ENCODE measurements at regions not wholly inside any gene's neighbourhood (a gene's known extent, or its start where the extent isn't known, plus 50 kb on each side); places are given as distances from the start of the nearest gene placed in this dataset.

DNA sequence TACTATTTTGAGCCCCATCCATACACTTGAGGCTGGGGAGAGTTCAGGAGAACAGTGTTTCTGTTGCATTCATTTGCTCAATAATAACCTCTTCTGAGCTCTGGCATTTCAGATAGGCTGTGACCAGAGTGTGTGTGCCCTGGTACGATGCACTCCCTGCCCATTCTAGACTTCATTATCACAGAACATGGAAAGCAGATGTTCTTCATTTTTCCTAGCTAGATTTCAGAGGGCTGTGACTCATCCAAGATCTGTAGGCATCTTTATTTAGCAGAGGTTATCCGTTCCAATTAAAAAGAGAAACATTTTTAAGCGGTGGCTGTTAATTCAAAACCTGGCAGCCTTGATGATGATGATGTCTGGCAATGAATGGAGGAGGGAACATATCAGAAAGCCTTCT lies 228.8 kb upstream of the EEF2KMT start:
- FAIRE-seq = no peak

DNA sequence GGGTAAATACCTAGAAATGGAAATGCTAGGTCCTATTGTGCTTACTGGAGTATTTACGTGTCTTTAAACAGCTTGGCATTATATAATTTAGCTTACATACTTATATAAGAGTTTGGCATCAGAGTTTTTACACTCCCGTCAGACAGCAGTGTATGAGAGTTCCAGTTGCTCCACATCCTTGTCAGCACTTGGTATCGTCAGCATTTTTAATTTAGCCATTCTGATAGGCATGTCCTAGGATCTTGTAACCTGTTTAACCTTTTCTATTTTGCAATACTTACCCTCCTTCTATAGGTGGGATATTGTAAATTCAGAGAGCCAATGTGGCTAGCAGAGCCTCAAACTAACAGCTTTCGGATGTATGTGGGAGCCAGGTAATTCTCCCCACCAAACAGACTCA lies 228.3 kb upstream of the EEF2KMT start:
- Histone ChIP-seq H3K27ac (ENCODE audit: low read depth in 1 of 3, low read length in 2 of 3) (no peak overlapping the region), H3K4me3 (ENCODE audit: low read depth in 1 of 3, low read length in 3 of 3) (no peak overlapping the region), H3K4me1 (ENCODE audit: control insufficient read depth in 3 of 3, insufficient read depth in 2 of 3, low read depth in 1 of 3, low read length in 2 of 3) (no peaks in the 10 kb centered on the region), H3K36me3 (ENCODE audit: control insufficient read depth in 3 of 3, insufficient read depth in 2 of 3, low read depth in 1 of 3, low read length in 3 of 3) (no peaks in the 10 kb centered on the region), H3K9me3 (ENCODE audit: control insufficient read depth in 2 of 2, insufficient read depth in 1 of 2, low read depth in 1 of 2, low read length in 1 of 2) (no peaks in the 10 kb centered on the region), H3K27me3 (ENCODE audit: control insufficient read depth in 3 of 3, insufficient read depth in 3 of 3, low read length in 3 of 3) (no peaks in the 10 kb centered on the region)
- DNase-seq (no peak), FAIRE-seq (no peak)
- WGBS, 3 donors = 64 to 70% (median 69%) methylated on average over 4 of the region's 4 CpGs

More for the DNA sequence above, 228.8 kb upstream of the EEF2KMT start:
- Histone ChIP-seq H3K4me3 (ENCODE audit: low read depth in 1 of 3, low read length in 3 of 3) (no peak overlapping the region), H3K4me1 (ENCODE audit: control insufficient read depth in 3 of 3, insufficient read depth in 2 of 3, low read depth in 1 of 3, low read length in 2 of 3) (no peaks in the 10 kb centered on the region), H3K27me3 (ENCODE audit: control insufficient read depth in 3 of 3, insufficient read depth in 3 of 3, low read length in 3 of 3) (no peaks in the 10 kb centered on the region), H3K9me3 (ENCODE audit: control insufficient read depth in 2 of 2, insufficient read depth in 1 of 2, low read depth in 1 of 2, low read length in 1 of 2) (no peaks in the 10 kb centered on the region), H3K27ac (ENCODE audit: low read depth in 1 of 3, low read length in 2 of 3) (no peak overlapping the region), H3K36me3 (ENCODE audit: control insufficient read depth in 3 of 3, insufficient read depth in 2 of 3, low read depth in 1 of 3, low read length in 3 of 3) (no peaks in the 10 kb centered on the region)
- DNase-seq = no peak
- 72 to 85% (median 83%) methylated on average over 3 of the region's 3 CpGs for WGBS, 3 donors

DNA sequence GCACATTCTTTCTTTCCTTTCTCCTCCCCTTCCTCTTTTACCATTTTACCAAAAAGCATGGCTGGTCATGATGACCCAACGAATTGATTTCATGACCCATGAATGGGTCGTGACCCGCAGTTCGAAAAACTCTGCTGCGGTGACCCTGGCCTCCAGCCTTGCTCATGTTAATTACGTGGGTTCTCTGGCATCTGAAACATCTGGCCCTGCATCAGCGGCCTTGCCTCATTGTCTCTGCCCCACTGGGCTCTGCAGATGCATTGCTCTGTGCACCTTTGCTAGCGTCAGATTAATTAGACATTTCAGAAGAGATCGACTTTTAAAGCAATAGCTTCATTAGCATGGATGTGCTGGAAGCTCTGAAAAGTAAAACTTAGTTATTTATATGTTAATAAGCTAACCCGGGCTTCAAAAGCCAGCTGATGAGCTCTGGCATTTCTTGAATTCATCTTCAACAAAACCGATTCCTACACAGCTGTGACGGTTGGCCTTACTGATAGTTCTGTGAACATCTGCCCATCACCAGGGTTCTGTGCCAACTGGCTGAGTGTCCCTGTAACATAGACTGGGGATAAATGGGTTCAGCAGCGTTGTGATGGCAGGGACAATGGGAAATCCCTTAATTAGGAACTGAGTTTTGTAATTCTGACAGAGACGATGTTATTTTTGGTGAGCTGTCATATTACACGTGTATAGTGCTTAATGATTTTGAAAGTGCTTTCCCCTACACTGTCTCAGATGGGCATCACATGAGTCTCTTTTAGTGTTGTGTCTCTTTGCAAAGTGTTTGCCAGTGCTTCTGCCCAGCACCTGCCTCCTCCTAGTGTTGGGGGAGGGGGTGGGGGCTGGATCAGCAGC lies 225.9 kb upstream of the EEF2KMT start:
- no peaks in the 10 kb centered on the region for H3K9me3 ChIP-seq (ENCODE audit: control insufficient read depth in 2 of 2, insufficient read depth in 1 of 2, low read depth in 1 of 2, low read length in 1 of 2)
- H3K4me3 ChIP-seq (ENCODE audit: low read depth in 1 of 3, low read length in 3 of 3) = no peak overlapping the region
- DNase-seq (no peak), FAIRE-seq (no peak)
- H3K27ac ChIP-seq (ENCODE audit: low read depth in 1 of 3, low read length in 2 of 3) = no peak overlapping the region
- WGBS, 3 donors = 52 to 66% (median 57%) methylated on average over 15 of the region's 15 CpGs
- no peaks in the 10 kb centered on the region for H3K27me3 ChIP-seq (ENCODE audit: control insufficient read depth in 3 of 3, insufficient read depth in 3 of 3, low read length in 3 of 3)
- H3K4me1 ChIP-seq (ENCODE audit: control insufficient read depth in 3 of 3, insufficient read depth in 2 of 3, low read depth in 1 of 3, low read length in 2 of 3) = no peaks in the 10 kb centered on the region
- no peaks in the 10 kb centered on the region for H3K36me3 ChIP-seq (ENCODE audit: control insufficient read depth in 3 of 3, insufficient read depth in 2 of 3, low read depth in 1 of 3, low read length in 3 of 3)

DNA sequence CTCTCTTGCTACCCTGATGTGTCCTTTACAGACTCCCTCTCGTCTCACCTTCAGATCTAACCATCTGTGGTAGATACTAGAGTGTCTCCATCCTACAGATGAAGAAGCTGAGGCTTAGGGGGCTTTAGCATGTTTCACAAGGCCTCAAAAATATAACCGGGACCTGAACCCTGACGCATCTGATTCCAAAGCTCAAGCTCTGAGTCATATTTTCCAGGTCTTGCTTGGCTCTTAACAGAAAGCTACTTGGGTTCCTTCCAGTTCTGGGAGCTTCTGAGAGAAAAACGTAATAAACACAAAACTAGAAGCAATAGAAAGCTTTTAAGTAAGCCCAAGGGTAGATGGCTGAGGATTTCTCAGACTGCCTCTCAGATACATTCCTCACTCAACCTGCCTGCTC lies 224.3 kb upstream of the EEF2KMT start:
- H3K9me3 ChIP-seq (ENCODE audit: control insufficient read depth in 2 of 2, insufficient read depth in 1 of 2, low read depth in 1 of 2, low read length in 1 of 2) = no peaks in the 10 kb centered on the region
- H3K27me3 ChIP-seq (ENCODE audit: control insufficient read depth in 3 of 3, insufficient read depth in 3 of 3, low read length in 3 of 3) = no peaks in the 10 kb centered on the region
- H3K4me1 ChIP-seq (ENCODE audit: control insufficient read depth in 3 of 3, insufficient read depth in 2 of 3, low read depth in 1 of 3, low read length in 2 of 3) = no peaks in the 10 kb centered on the region
- no peak overlapping the region for H3K4me3 ChIP-seq (ENCODE audit: low read depth in 1 of 3, low read length in 3 of 3)
- WGBS, 3 donors = 53 to 64% (median 58%) methylated on average over 4 of the region's 4 CpGs
- H3K36me3 ChIP-seq (ENCODE audit: control insufficient read depth in 3 of 3, insufficient read depth in 2 of 3, low read depth in 1 of 3, low read length in 3 of 3) = no peaks in the 10 kb centered on the region
- DNase-seq (no peak), FAIRE-seq (no peak)
- no peak overlapping the region for H3K27ac ChIP-seq (ENCODE audit: low read depth in 1 of 3, low read length in 2 of 3)

- H3K27me3 ChIP-seq (ENCODE audit: control insufficient read depth in 3 of 3, insufficient read depth in 3 of 3, low read length in 3 of 3) = no peaks in the 10 kb centered on the region
- no peaks in the 10 kb centered on the region for H3K9me3 ChIP-seq (ENCODE audit: control insufficient read depth in 2 of 2, insufficient read depth in 1 of 2, low read depth in 1 of 2, low read length in 1 of 2)
- DNase-seq (no peak), FAIRE-seq (no peak)
- no peak overlapping the region for H3K4me3 ChIP-seq (ENCODE audit: low read depth in 1 of 3, low read length in 3 of 3)
- 86 to 91% (median 89%) methylated on average over 2 of the region's 2 CpGs for WGBS, 3 donors
- no peaks in the 10 kb centered on the region for H3K4me1 ChIP-seq (ENCODE audit: control insufficient read depth in 3 of 3, insufficient read depth in 2 of 3, low read depth in 1 of 3, low read length in 2 of 3)
- no peaks in the 10 kb centered on the region for H3K36me3 ChIP-seq (ENCODE audit: control insufficient read depth in 3 of 3, insufficient read depth in 2 of 3, low read depth in 1 of 3, low read length in 3 of 3)
- no peak overlapping the region for H3K27ac ChIP-seq (ENCODE audit: low read depth in 1 of 3, low read length in 2 of 3)
These were observed 222.2 kb upstream of the EEF2KMT start for GRCh38 chr16:5319799-5320198.

DNA sequence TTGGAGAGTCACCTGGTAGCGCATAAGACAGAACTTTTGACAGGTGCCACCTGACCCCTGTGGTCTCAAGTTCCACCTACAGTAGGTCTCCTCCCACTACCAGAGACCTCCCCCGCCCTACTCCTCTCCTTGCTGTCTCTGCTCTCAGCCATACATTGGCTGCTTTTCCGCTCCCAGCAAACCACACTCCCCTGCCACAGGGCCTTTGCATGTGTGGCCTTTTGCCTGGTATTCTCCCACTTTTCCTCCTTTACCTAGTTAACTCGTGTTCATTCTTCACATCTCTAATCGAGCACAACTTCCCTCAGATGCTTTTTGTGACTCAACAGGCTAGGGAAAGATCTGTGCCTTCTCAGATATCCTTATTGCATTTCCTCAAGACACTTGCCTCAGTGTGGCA lies 218.3 kb upstream of the EEF2KMT start:
- no peak for FAIRE-seq

GRCh38 chr16:5314377-5314776 lies 216.8 kb upstream of the EEF2KMT start:
- Histone ChIP-seq H3K36me3 (ENCODE audit: control insufficient read depth in 3 of 3, insufficient read depth in 2 of 3, low read depth in 1 of 3, low read length in 3 of 3) (no peaks in the 10 kb centered on the region), H3K4me3 (ENCODE audit: low read depth in 1 of 3, low read length in 3 of 3) (no peak overlapping the region), H3K9me3 (ENCODE audit: control insufficient read depth in 2 of 2, insufficient read depth in 1 of 2, low read depth in 1 of 2, low read length in 1 of 2) (no peaks in the 10 kb centered on the region), H3K4me1 (ENCODE audit: control insufficient read depth in 3 of 3, insufficient read depth in 2 of 3, low read depth in 1 of 3, low read length in 2 of 3) (no peaks in the 10 kb centered on the region), H3K27ac (ENCODE audit: low read depth in 1 of 3, low read length in 2 of 3) (no peak overlapping the region), H3K27me3 (ENCODE audit: control insufficient read depth in 3 of 3, insufficient read depth in 3 of 3, low read length in 3 of 3) (no peaks in the 10 kb centered on the region)
- 72 to 75% (median 75%) methylated on average over 4 of the region's 4 CpGs for WGBS, 3 donors
- no peak for FAIRE-seq
- DNase-seq = no peak

More for the DNA sequence above, 218.3 kb upstream of the EEF2KMT start:
- WGBS, 3 donors = 71 to 77% (median 75%) methylated on average over 5 of the region's 5 CpGs
- Histone ChIP-seq H3K4me3 (ENCODE audit: low read depth in 1 of 3, low read length in 3 of 3) (no peak overlapping the region), H3K27ac (ENCODE audit: low read depth in 1 of 3, low read length in 2 of 3) (no peak overlapping the region), H3K36me3 (ENCODE audit: control insufficient read depth in 3 of 3, insufficient read depth in 2 of 3, low read depth in 1 of 3, low read length in 3 of 3) (no peaks in the 10 kb centered on the region), H3K9me3 (ENCODE audit: control insufficient read depth in 2 of 2, insufficient read depth in 1 of 2, low read depth in 1 of 2, low read length in 1 of 2) (no peaks in the 10 kb centered on the region), H3K4me1 (ENCODE audit: control insufficient read depth in 3 of 3, insufficient read depth in 2 of 3, low read depth in 1 of 3, low read length in 2 of 3) (no peaks in the 10 kb centered on the region), H3K27me3 (ENCODE audit: control insufficient read depth in 3 of 3, insufficient read depth in 3 of 3, low read length in 3 of 3) (no peaks in the 10 kb centered on the region)
- no peak for DNase-seq

- 12 to 55% (median 29%) methylated on average over 4 of the region's 4 CpGs for WGBS, 3 donors
- no peak overlapping the region for H3K27ac ChIP-seq (ENCODE audit: low read depth in 1 of 3, low read length in 2 of 3)
- FAIRE-seq = no peak
These were observed 212.5 kb upstream of the EEF2KMT start for GRCh38 chr16:5309946-5310611.

More at GRCh38 chr16:5309946-5310611, 212.5 kb upstream of the EEF2KMT start:
- Histone ChIP-seq H3K4me1 (ENCODE audit: control insufficient read depth in 3 of 3, insufficient read depth in 2 of 3, low read depth in 1 of 3, low read length in 2 of 3) (no peaks in the 10 kb centered on the region), H3K27me3 (ENCODE audit: control insufficient read depth in 3 of 3, insufficient read depth in 3 of 3, low read length in 3 of 3) (no peaks in the 10 kb centered on the region), H3K4me3 (ENCODE audit: low read depth in 1 of 3, low read length in 3 of 3) (no peak overlapping the region), H3K36me3 (ENCODE audit: control insufficient read depth in 3 of 3, insufficient read depth in 2 of 3, low read depth in 1 of 3, low read length in 3 of 3) (no peaks in the 10 kb centered on the region), H3K9me3 (ENCODE audit: control insufficient read depth in 2 of 2, insufficient read depth in 1 of 2, low read depth in 1 of 2, low read length in 1 of 2) (no peaks in the 10 kb centered on the region)
- DNase-seq = peak in 1 of 2 donors; percentile 21

All from small intestine (tissue), 7 donors.